IMR-90 (cell line): ENCODE measurements at regions not wholly inside any gene's neighbourhood (a gene's known extent, or its start where the extent isn't known, plus 50 kb on each side); places are given as distances from the start of the nearest gene placed in this dataset.

Source experiments
- ATAC-seq: fragments of 200-7000 bp; cut with Tn5 transposase; 2 replicates; pipeline ENCODE4 v1.9.1; 2020; ENCODE audit warnings: low read depth, mild to moderate bottlenecking, moderate library complexity
- BruUV-seq: library from RNA; stranded (reverse); fragments of 400-500 nt; replicated peaks from 2 replicates; lab custom pipeline; 2021; lab: Mats Ljungman, UMichigan
- CTCF ChIA-PET: fragments of 300-600 bp; formaldehyde crosslinking; extraction: SDS; loops from one replicate; lab custom pipeline; 2021; ENCODE audit warnings: antibody characterized with exemption; lab: Yijun Ruan, JAX
- POLR2A ChIA-PET: fragments of 300-600 bp; sonication (Branson Sonifier 250); formaldehyde crosslinking; loops from one replicate; lab custom pipeline; 2022; ENCODE audit warnings: antibody characterized with exemption; ENCODE audit not compliant: unreplicated experiment; lab: Charles Lee
- DNase-seq: peaks from one replicate; pipeline ENCODE4 v3.0.0; 2013
- H2AFZ ChIP-seq: replicated peaks from 2 replicates; pipeline ENCODE3; 2013; ENCODE audit warnings: low read length, mild to moderate bottlenecking; ENCODE audit not compliant: poor library complexity
- H2AK5ac ChIP-seq: 2 replicates; pipeline ENCODE4 v1.6.1; 2013; ENCODE audit warnings: low read depth, low read length, inconsistent platforms
- H2AK9ac ChIP-seq: replicated peaks from 2 replicates; pipeline ENCODE3; 2013; ENCODE audit warnings: mild to moderate bottlenecking, low read depth, low read length, moderate library complexity; ENCODE audit not compliant: poor library complexity
- H2BK120ac ChIP-seq: 2 replicates; pipeline ENCODE4 v1.6.1; 2013; ENCODE audit warnings: low read depth, low read length, inconsistent platforms
- H2BK15ac ChIP-seq: 3 replicates; pipeline ENCODE4 v1.6.1; 2013; ENCODE audit warnings: low read depth, low read length, inconsistent platforms
- H2BK20ac ChIP-seq: 2 replicates; pipeline ENCODE4 v1.6.1; 2013; ENCODE audit warnings: low read depth, mild to moderate bottlenecking, inconsistent platforms, low read length, moderate library complexity
- H2BK5ac ChIP-seq: 2 replicates; pipeline ENCODE4 v1.6.1; 2013; ENCODE audit warnings: mild to moderate bottlenecking, low read depth, low read length, inconsistent platforms; ENCODE audit not compliant: poor library complexity, severe bottlenecking
- H3K14ac ChIP-seq: replicated peaks from 2 replicates; pipeline ENCODE4 v1.6.1; 2013; ENCODE audit warnings: low read depth, low read length, inconsistent platforms
- H3K18ac ChIP-seq: 2 replicates; pipeline ENCODE4 v1.6.1; 2013; ENCODE audit warnings: low read depth, low read length, control low read depth
- H3K23ac ChIP-seq: 2 replicates; pipeline ENCODE4 v1.6.1; 2013; ENCODE audit warnings: low read depth, low read length, inconsistent platforms
- H3K27ac ChIP-seq: 2 replicates; pipeline ENCODE4 v1.5.1; 2013; ENCODE audit warnings: mild to moderate bottlenecking, control low read depth, low read length; ENCODE audit not compliant: insufficient read depth
- H3K27me3 ChIP-seq: 2 replicates; pipeline ENCODE4 v1.6.1; 2013; ENCODE audit warnings: low read length; ENCODE audit not compliant: control insufficient read depth, insufficient read depth
- H3K36me3 ChIP-seq: 2 replicates; pipeline ENCODE4 v1.6.1; 2013; ENCODE audit warnings: low read length, mixed read lengths; ENCODE audit not compliant: control insufficient read depth, insufficient read depth
- H3K4ac ChIP-seq: 2 replicates; pipeline ENCODE4 v1.6.1; 2013; ENCODE audit warnings: low read depth, low read length, inconsistent platforms
- H3K4me1 ChIP-seq: 2 replicates; pipeline ENCODE4 v1.6.1; 2013; ENCODE audit warnings: low read length, mixed read lengths; ENCODE audit not compliant: control insufficient read depth, insufficient read depth
- H3K4me2 ChIP-seq: 2 replicates; pipeline ENCODE4 v1.6.1; 2013; ENCODE audit warnings: low read depth, mild to moderate bottlenecking, control low read depth, low read length, moderate library complexity
- H3K4me3 ChIP-seq: 2 replicates; pipeline ENCODE4 v1.5.1; 2013; ENCODE audit warnings: low read depth, mild to moderate bottlenecking, control low read depth, low read length, moderate library complexity; ENCODE audit not compliant: insufficient read depth
- H3K56ac ChIP-seq: 2 replicates; pipeline ENCODE4 v1.6.1; 2013; ENCODE audit warnings: low read length, inconsistent platforms; ENCODE audit not compliant: insufficient read depth; ENCODE audit errors: extremely low read depth
- H3K79me1 ChIP-seq, 2 experiments: 2 replicates each; pipeline ENCODE4 v1.6.1; 2013; ENCODE audit warnings: low read length in 2 of 2, inconsistent platforms in 1 of 2, low read depth in 1 of 2
- H3K9ac ChIP-seq: 2 replicates; pipeline ENCODE4 v1.6.1; 2013; ENCODE audit warnings: low read depth, low read length, control low read depth
- H3K9me1 ChIP-seq: 2 replicates; pipeline ENCODE4 v1.6.1; 2013; ENCODE audit warnings: low read length, inconsistent platforms; ENCODE audit not compliant: insufficient read depth
- H3K9me3 ChIP-seq: 2 replicates; pipeline ENCODE4 v1.6.1; 2013; ENCODE audit warnings: low read length; ENCODE audit not compliant: control insufficient read depth, insufficient read depth
- H4K20me1 ChIP-seq: 2 replicates; pipeline ENCODE4 v1.6.1; 2013; ENCODE audit warnings: low read length, inconsistent platforms; ENCODE audit not compliant: insufficient read depth
- H4K5ac ChIP-seq: 2 replicates; pipeline ENCODE4 v1.6.1; 2013; ENCODE audit warnings: mild to moderate bottlenecking, low read depth, low read length, control low read depth
- H4K8ac ChIP-seq, 2 experiments: 2 replicates each; pipeline ENCODE4 v1.6.1; 2013; ENCODE audit warnings: low read depth in 2 of 2, low read length in 2 of 2, control low read depth in 1 of 2, inconsistent platforms in 1 of 2
- H4K91ac ChIP-seq: 2 replicates; pipeline ENCODE4 v1.6.1; 2013; ENCODE audit warnings: low read depth, low read length, inconsistent platforms; ENCODE audit not compliant: insufficient read depth
- BHLHE40 ChIP-seq: fragments of 150-350 bp; IDR thresholded peaks from 2 replicates; pipeline ENCODE4 v1.6.1; 2016; ENCODE audit warnings: mild to moderate bottlenecking, low read depth, low read length
- CEBPB ChIP-seq: IDR thresholded peaks from 2 replicates; pipeline ENCODE4 v1.6.1; 2012; ENCODE audit warnings: low read depth, low read length, improper control_type of control experiment
- CHD1 ChIP-seq: IDR thresholded peaks from 2 replicates; pipeline ENCODE4 v1.6.1; 2012; ENCODE audit warnings: low read depth, low read length, improper control_type of control experiment
- ELK1 ChIP-seq: fragments of 150-350 bp; IDR thresholded peaks from 2 replicates; pipeline ENCODE4 v1.6.1; 2016; ENCODE audit warnings: low read depth, mild to moderate bottlenecking, low read length, moderate library complexity, borderline replicate concordance
- FOS ChIP-seq: fragments of 150-350 bp; IDR thresholded peaks from 2 replicates; pipeline ENCODE4 v1.6.1; 2016; ENCODE audit warnings: low read depth, low read length
- MAFK ChIP-seq: IDR thresholded peaks from 2 replicates; pipeline ENCODE4 v1.6.1; 2012; ENCODE audit warnings: low read depth, low read length, improper control_type of control experiment
- MAZ ChIP-seq: IDR thresholded peaks from 2 replicates; pipeline ENCODE4 v1.6.1; 2012; ENCODE audit warnings: low read depth, mild to moderate bottlenecking, low read length, improper control_type of control experiment, moderate library complexity, borderline replicate concordance
- MXI1 ChIP-seq: IDR thresholded peaks from 2 replicates; pipeline ENCODE4 v1.6.1; 2012; ENCODE audit warnings: low read depth, mild to moderate bottlenecking, low read length, moderate library complexity, borderline replicate concordance
- NFE2L2 ChIP-seq: fragments of 150-350 bp; IDR thresholded peaks from 2 replicates; pipeline ENCODE4 v1.6.1; 2016; ENCODE audit warnings: low read depth, mild to moderate bottlenecking, low read length
- POLR2A ChIP-seq: IDR thresholded peaks from 2 replicates; pipeline ENCODE4 v1.6.1; 2012; ENCODE audit warnings: mild to moderate bottlenecking, low read depth, low read length
- RAD21 ChIP-seq: IDR thresholded peaks from 2 replicates; pipeline ENCODE4 v1.6.1; 2012; ENCODE audit warnings: low read length, improper control_type of control experiment
- RCOR1 ChIP-seq: IDR thresholded peaks from 2 replicates; pipeline ENCODE4 v1.6.1; 2012; ENCODE audit warnings: mild to moderate bottlenecking, low read length, improper control_type of control experiment; ENCODE audit not compliant: insufficient replicate concordance
- RFX5 ChIP-seq: IDR thresholded peaks from 2 replicates; pipeline ENCODE4 v1.8.0; 2012; ENCODE audit warnings: low read depth, mild to moderate bottlenecking, low read length, moderate library complexity
- SMC3 ChIP-seq: fragments of 150-350 bp; IDR thresholded peaks from 2 replicates; pipeline ENCODE4 v1.6.1; 2016; ENCODE audit warnings: low read depth, mild to moderate bottlenecking, antibody characterized with exemption, low read length, moderate library complexity
- USF2 ChIP-seq: fragments of 150-350 bp; IDR thresholded peaks from 2 replicates; pipeline ENCODE4 v1.6.1; 2017; ENCODE audit warnings: mild to moderate bottlenecking, antibody characterized with exemption, low read length, low read depth
- WGBS, 2 experiments: methylation state at CpG; one replicate each; pipeline versions ENCODE4 v1.1.5 to v1.1.7; 2013; ENCODE audit warnings: missing lambda C conversion rate in 2 of 2; ENCODE audit not compliant: insufficient read length in 1 of 2; ENCODE audit errors: extremely low coverage in 2 of 2; 5-methylcytosine and 5-hydroxymethylcytosine counted together
- dilution Hi-C: fragments of 300-500 bp; cut with HindIII; formaldehyde crosslinking; loops from one replicate; pipeline ENCODE4 v1.14.3; 2018; ENCODE audit warnings: low sequenced_read_pairs; ENCODE audit not compliant: unreplicated experiment
- in situ Hi-C: fragments of 300-500 bp; cut with MboI; formaldehyde crosslinking; loops from 3 replicates; pipeline ENCODE4 v1.14.3; 2019; ENCODE audit warnings: low sequenced_read_pairs, inconsistent platforms, mixed read lengths
- intact Hi-C: fragments of 100-400 bp; cut with micrococcal nuclease; formaldehyde crosslinking; loops from 2 replicates; pipeline ENCODE4 v1.10.0; 2022
- TF ChIP-seq, protein P1 (sequence below): conservative IDR thresholded peaks from 2 replicates; pipeline ENCODE4 v1.5.1; 2012; ENCODE audit warnings: mild to moderate bottlenecking, low read depth, low read length, improper control_type of control experiment

- Histone ChIP-seq H3K4me1 (no peaks in the 10 kb centered on the region), H3K27me3 (no peaks in the 10 kb centered on the region), H2BK20ac (no peak overlapping the region), H4K20me1 (no peaks in the 10 kb centered on the region), H3K36me3 (no peaks in the 10 kb centered on the region), H2AK5ac (no peak overlapping the region), H3K9me3 (peaks cover 2% of the 10 kb centered on the region; the same call in 1 of the 2 replicates), H3K23ac (no peak overlapping the region), H4K5ac (no peak overlapping the region), H2BK120ac (no peak overlapping the region), H3K18ac (no peak overlapping the region), H3K27ac (no peak overlapping the region), H2BK15ac (no peak overlapping the region), H3K56ac (no peak overlapping the region), H3K14ac (no peak overlapping the region), H2AK9ac (no peak overlapping the region), H2BK5ac (no peak overlapping the region), H3K4me2 (no peak overlapping the region), H4K8ac (no peak overlapping the region), H3K9me1 (no peaks in the 10 kb centered on the region), H4K91ac (no peak overlapping the region), H3K9ac (no peak overlapping the region), H3K79me1 (no peaks in the 10 kb centered on the region), H3K4me3 (no peak overlapping the region), H2AFZ (no peak overlapping the region), H3K4ac (no peak overlapping the region)
- POLR2A ChIA-PET = no interaction called here
- no CpG with 5 or more reads among the region's 3 CpGs for WGBS, 2 experiments
- no peak for ATAC-seq
- in situ Hi-C loops (no loop called here), dilution Hi-C loops (no loop called here), intact Hi-C loops (no loop called here)
- no TSS peak for BruUV-seq
- CTCF ChIA-PET = no interaction called here
- TF ChIP-seq FOS (no peak), SMC3 (no peak), POLR2A (no peak), BHLHE40 (no peak), USF2 (no peak), RCOR1 (no peak), CEBPB (no peak), NFE2L2 (no peak), MAZ (no peak), MAFK (no peak), MXI1 (no peak), RAD21 (no peak), ELK1 (no peak), RFX5 (no peak), CHD1 (no peak)
- TF ChIP-seq, protein P1, sequence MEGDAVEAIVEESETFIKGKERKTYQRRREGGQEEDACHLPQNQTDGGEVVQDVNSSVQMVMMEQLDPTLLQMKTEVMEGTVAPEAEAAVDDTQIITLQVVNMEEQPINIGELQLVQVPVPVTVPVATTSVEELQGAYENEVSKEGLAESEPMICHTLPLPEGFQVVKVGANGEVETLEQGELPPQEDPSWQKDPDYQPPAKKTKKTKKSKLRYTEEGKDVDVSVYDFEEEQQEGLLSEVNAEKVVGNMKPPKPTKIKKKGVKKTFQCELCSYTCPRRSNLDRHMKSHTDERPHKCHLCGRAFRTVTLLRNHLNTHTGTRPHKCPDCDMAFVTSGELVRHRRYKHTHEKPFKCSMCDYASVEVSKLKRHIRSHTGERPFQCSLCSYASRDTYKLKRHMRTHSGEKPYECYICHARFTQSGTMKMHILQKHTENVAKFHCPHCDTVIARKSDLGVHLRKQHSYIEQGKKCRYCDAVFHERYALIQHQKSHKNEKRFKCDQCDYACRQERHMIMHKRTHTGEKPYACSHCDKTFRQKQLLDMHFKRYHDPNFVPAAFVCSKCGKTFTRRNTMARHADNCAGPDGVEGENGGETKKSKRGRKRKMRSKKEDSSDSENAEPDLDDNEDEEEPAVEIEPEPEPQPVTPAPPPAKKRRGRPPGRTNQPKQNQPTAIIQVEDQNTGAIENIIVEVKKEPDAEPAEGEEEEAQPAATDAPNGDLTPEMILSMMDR = no peak
- no peak for DNase-seq
Measured at GRCh38 chr1:106876384-106876783, 180.1 kb upstream of the PRMT6 start.
